ENCODE measurements at regions not wholly inside any gene's neighbourhood (a gene's known extent, or its start where the extent isn't known, plus 50 kb on each side); places are given as distances from the start of the nearest gene placed in this dataset.

DNA sequence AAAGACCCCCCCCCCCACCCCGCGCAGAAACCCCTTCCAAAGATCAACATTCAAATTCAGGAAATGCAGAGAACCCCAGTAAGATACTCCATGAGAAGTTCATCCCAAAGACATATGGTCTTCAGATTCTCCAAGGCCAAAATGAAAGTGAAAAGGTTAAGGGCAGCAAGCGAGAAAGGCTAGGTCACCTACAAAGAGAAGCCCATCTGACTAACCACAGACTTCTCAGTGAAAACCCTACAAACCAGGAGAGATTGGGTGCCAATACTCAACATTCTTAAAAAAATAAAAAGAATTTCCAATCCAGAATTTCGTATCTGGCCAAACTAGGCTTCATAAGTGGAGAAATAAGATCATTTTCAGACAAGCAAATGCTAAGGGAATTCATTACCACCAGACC is 175.2 kb downstream of the RND3 start:
- no peak for DNase-seq (ENCODE audit: low spot score)

- no peak for DNase-seq (ENCODE audit: low spot score)
Observed at GRCh38 chr2:150309311-150310080, 178.0 kb downstream of the RND3 start.

- no peak for DNase-seq (ENCODE audit: low spot score)
Observed at GRCh38 chr2:150307258-150307657, 180.2 kb downstream of the RND3 start.

- DNase-seq (ENCODE audit: low spot score) = no peak
Observed at GRCh38 chr2:150303281-150303680, 184.2 kb downstream of the RND3 start.

- DNase-seq (ENCODE audit: low spot score) = no peak
Observed at GRCh38 chr2:150298571-150299305, 188.7 kb downstream of the RND3 start.

DNA sequence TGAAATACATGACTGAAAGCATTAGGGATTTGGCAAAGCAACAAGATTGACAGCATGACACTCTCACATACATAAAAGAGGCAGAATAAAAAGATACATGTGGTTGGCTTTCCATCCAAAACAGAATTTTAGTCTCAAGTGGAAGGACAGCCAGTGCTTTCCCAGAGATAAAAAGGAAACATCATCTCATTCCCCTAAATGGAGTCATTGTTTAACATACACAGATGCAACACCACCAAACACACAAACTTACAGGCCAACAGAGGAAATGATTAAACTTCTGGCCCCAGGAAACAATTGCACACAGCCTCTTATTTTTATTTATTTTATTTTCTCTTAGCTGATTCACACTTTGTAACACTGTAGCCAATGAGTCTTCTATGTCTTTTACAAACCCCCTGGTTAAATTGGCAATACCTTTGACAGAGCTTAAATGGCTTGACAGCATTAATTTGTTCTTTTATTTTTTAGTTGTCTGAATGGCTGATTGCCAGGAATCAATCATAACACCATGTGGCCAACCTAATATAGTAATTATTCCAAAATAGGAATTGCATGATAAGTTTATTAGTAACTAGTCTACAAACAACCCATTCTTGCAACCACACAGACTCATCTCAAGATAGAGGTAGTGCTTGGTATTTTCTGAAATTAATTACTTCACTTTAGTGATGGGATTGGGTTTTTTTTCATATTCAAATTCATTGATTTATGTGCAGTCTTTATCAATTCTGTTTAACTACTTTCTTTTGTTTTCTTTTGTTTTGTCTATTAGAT is 190.5 kb downstream of the RND3 start:
- no peak for DNase-seq (ENCODE audit: low spot score)

GRCh38 chr2:150295544-150295943 is 191.9 kb downstream of the RND3 start:
- no peak for DNase-seq (ENCODE audit: low spot score)

- no peak for DNase-seq (ENCODE audit: low spot score)
Observed at GRCh38 chr2:150293771-150294170, 193.7 kb downstream of the RND3 start.

DNA sequence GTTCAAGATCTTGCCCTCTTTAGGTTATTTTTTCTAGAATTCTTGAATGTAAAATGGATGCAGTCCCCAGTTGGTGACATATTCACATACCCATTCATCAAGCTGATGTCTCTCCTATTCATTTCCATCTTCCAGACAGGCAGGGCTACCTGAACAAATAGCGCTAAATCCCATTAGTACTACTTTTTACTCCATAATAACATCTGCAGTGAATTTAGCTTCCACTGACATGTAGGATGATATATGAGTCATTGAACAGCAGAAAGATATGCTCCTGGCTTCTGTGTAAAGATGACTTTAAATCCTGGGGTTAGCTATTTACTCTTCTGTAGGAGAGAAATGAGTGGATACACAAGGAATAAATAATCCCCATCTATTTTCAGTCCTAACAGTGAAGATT is 194.7 kb downstream of the RND3 start:
- no peak for DNase-seq (ENCODE audit: low spot score)

DNA sequence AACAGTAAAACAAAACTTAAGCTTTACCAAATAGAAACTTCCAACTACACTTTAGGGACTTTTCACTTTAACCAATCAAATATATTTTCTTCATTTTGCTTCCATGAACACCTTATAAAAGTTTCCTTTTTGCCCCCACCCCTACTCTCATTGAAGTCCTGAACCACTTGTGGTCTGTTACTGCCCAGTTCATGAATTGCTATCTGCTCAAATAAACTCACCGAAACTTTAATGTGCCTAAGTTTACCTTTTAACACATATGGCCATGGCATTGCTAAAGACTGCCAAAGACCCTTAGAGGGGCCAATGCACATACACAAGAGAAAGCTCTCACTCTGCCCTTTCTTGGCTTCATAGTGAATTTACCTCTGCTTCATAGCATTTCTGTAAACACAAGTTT is 195.3 kb downstream of the RND3 start:
- DNase-seq (ENCODE audit: low spot score) = no peak

GRCh38 chr2:150286730-150287362 is 200.6 kb downstream of the RND3 start:
- no peak for DNase-seq (ENCODE audit: low spot score)

GRCh38 chr2:150284116-150284515 is 203.4 kb downstream of the RND3 start:
- no peak for DNase-seq (ENCODE audit: low spot score)

DNA sequence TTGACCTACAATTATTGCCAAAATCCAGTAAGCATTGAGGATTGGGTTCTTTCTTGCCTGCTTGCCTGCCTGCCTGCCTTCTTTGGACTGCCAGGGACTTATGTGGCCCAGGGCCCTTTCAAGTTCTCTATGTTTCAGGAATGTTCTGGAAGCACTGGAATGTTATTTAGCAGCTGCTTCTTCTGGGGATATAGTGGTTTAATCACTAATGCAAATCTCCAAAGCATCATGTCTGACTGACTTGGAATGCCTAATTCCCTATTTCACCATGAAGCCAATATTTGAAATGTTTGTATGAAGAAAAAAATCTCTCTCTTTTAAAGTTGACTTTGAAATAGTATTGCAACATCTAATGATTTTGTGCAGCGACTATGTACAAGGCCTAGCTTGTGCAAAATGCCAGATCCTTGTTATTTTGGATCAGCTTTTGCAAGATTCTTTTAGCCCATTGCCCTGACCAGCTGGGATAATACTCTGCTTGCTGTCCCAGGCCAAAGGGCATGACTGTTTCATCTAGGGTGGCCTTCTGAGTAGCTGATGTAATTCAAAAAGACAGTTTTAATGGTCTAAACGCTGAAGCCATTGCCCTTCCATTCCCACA is 204.6 kb downstream of the RND3 start:
- DNase-seq (ENCODE audit: low spot score) = no peak

- DNase-seq (ENCODE audit: low spot score) = no peak
Observed at GRCh38 chr2:150282357-150282756, 205.1 kb downstream of the RND3 start.

- no peak for DNase-seq (ENCODE audit: low spot score)
Observed at GRCh38 chr2:150280231-150280630, 207.2 kb downstream of the RND3 start.

- DNase-seq (ENCODE audit: low spot score) = no peak
Observed at GRCh38 chr2:150279686-150280085, 207.8 kb downstream of the RND3 start.

DNA sequence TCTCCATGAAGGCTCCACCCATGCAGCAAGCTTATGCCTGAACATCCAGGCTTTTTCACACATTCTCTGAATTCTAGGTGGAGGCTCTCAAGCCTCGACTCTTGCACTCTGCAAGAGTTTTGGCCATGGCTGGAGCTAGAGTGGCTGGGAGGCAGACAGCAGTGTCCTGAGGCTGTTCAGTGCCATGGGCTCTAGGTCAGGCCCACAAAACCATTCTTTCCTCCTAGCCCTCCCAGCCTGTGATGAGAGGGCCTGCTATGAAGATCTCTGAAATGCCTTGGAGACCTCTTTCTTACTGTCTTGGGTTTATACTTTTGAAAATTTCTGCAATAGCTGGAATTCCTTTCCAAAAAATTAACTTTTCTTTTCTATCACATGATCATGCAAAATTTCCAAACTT is 210.7 kb downstream of the RND3 start:
- DNase-seq (ENCODE audit: low spot score) = no peak

DNA sequence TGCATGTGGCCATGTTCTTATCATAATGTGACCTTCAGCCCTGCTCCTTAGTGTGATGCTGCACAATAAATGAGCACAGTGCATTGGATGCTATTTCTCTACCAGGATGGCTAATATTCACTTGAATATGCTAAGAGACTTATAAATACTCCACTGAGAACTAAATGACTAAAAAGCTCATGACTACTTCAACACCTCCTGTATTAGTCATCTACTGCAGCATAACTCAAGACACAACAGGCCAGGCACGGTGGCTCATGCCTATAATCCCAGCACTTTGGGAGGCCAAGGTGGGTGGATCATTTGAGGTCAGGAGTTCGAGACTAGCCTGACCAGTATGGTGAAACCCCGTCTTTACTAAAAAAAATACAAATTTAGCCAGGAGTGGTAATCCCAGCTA is 213.4 kb downstream of the RND3 start:
- no peak for DNase-seq (ENCODE audit: low spot score)

DNA sequence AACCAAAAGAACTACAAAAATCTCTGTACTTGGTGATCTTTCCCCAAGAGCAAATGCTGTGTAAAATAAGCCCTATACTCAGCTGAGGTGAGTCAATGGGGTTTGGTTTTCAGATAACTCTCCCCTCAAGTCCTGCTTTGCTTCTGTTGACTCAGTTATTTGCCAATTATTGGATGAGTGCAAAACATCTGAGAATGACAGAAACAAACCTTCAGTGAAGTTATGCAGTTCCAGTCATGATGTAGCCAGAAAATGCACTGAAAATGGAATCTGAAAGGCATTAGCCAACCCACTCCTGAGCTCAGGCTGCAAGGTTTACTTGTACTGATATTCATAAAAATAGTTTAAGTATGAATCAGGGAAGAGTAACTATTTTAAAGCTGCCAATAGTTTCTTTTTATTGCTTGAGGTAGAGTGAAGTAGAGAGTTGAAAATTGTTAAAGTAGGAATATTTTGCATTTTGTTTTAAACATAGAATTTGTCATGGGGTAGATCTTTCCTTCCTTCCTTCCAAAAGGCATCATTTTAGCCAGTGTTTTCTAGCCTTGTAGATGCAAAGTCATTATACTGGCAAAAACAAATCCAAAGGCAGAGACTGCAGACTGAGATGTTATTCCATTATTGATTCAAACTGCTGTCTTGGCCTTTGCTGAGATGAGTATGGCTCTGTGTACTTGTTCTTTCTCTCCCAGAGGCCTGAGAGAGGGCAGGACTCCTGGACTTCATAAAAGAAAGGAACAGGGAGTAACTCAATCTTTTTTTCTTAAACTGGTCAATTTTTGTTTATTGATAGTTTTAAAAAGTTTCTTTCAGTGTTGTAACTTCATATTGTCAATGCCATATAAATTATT is 215.3 kb downstream of the RND3 start:
- no peak for DNase-seq (ENCODE audit: low spot score)

GRCh38 chr2:150267651-150268415 is 219.6 kb downstream of the RND3 start:
- no peak for DNase-seq (ENCODE audit: low spot score)

Data from ecto neural progenitor cell (in vitro differentiated cells).